ENCODE measurements at regions not wholly inside any gene's neighbourhood (a gene's known extent, or its start where the extent isn't known, plus 50 kb on each side); places are given as distances from the start of the nearest gene placed in this dataset.

DNA sequence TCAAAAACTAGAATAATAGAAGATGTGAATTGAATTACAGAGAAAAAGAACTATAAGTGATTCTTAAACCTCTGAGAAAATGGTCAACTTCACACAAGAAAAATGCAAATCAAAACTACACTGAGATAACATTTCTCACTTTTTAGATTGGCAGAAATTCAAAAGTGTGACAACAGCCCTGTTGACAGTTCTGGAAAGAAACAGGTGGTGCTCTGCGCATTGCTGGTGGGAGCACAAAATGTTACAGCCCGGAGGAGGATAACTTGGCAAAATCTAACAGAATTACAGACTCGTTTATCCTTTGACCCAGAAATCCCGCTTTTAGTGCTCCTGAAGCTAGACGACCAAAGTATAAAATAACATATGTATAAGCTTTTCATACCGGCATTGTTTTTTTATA lies 222.5 kb upstream of the CNTN1 start:
- TF ChIP-seq, protein P1, sequence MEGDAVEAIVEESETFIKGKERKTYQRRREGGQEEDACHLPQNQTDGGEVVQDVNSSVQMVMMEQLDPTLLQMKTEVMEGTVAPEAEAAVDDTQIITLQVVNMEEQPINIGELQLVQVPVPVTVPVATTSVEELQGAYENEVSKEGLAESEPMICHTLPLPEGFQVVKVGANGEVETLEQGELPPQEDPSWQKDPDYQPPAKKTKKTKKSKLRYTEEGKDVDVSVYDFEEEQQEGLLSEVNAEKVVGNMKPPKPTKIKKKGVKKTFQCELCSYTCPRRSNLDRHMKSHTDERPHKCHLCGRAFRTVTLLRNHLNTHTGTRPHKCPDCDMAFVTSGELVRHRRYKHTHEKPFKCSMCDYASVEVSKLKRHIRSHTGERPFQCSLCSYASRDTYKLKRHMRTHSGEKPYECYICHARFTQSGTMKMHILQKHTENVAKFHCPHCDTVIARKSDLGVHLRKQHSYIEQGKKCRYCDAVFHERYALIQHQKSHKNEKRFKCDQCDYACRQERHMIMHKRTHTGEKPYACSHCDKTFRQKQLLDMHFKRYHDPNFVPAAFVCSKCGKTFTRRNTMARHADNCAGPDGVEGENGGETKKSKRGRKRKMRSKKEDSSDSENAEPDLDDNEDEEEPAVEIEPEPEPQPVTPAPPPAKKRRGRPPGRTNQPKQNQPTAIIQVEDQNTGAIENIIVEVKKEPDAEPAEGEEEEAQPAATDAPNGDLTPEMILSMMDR (IDR thresholded peaks at IDR 0.05; ENCODE audit: poor library complexity): no peak
- no peak for TF ChIP-seq EZH2phosphoT487 (IDR thresholded peaks at IDR 0.05; ENCODE audit: low read depth, severe bottlenecking, unreplicated experiment)
- TF ChIP-seq EZH2 (IDR thresholded peaks at IDR 0.05; ENCODE audit: borderline replicate concordance): no peak
